ENCODE measurements at regions not wholly inside any gene's neighbourhood (a gene's known extent, or its start where the extent isn't known, plus 50 kb on each side); places are given as distances from the start of the nearest gene placed in this dataset.
"Not testable (repeated sequence)": the region's sequence is repeated elsewhere in the genome, so short reads cannot be mapped to it uniquely, and the experiment has no call there.

DNA sequence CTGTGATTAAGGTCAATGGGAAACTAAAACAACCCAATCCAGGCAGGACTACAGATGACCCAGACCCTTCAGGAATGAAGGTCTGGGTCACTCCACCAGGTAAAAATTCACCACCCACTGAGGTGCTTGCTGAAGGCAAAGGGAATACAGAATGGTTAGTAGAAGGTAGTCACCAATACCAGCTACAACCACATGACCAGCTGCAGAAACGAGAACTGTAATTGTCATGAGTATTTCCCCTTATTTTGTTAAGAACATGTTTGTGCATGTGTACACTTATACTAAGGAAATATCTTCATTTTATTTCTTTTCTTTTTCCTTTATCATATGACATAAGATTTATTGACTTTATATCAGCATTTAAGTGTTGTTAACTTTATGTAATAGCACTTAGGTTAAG is 126.1 kb upstream of the ZC3H12C start:
- H3K9me3 ChIP-seq (ENCODE audit: control insufficient read depth, low read length); H3K36me3 ChIP-seq (ENCODE audit: control insufficient read depth in 1 of 2, insufficient read depth in 2 of 2, low read length in 1 of 2); intact Hi-C loops (cut with DNase I); DNase-seq; H3K4me1 ChIP-seq (ENCODE audit: control insufficient read depth in 1 of 2, insufficient read depth in 2 of 2, low read length in 2 of 2); H3K27ac ChIP-seq (ENCODE audit: low read depth in 1 of 2, low read length in 2 of 2); ATAC-seq (ENCODE audit: low FRiP score); H3K27me3 ChIP-seq (ENCODE audit: control insufficient read depth in 1 of 2, insufficient read depth in 2 of 2, low read length in 1 of 2); H3K4me3 ChIP-seq (ENCODE audit: low read length in 2 of 2): not testable (repeated sequence)
- 77 to 82% methylated on average over 1 of the region's 1 CpG for WGBS, 2 donors

DNA sequence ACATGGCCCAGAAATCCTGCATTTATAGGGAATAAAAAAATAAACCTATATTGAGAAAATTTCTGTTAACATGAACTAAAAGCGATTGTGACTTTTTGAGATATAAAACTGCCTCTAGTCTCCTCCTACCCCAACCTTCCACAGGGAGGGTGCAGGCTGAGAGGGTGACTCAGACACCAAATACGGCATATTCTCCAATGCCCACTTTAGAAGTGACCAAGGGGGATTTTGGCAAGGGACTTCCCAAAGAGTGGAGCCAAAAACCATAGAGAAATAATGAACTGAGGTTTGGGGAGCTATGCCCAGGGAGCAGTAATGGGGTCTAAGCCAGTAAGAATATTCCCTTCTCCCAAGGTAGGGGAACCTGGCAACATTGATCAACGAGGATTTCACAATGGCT is 124.9 kb upstream of the ZC3H12C start:
- no peak overlapping the region for H3K27ac ChIP-seq (ENCODE audit: low read depth in 1 of 2, low read length in 2 of 2)
- WGBS, 2 donors: 82 to 85% methylated on average over 3 of the region's 3 CpGs
- intact Hi-C loops (cut with DNase I): no loop called here
- no peaks in the 10 kb centered on the region for H3K4me1 ChIP-seq (ENCODE audit: control insufficient read depth in 1 of 2, insufficient read depth in 2 of 2, low read length in 2 of 2)
- peaks cover 2% of the 10 kb centered on the region for H3K9me3 ChIP-seq (ENCODE audit: control insufficient read depth, low read length)
- no peak overlapping the region for H3K4me3 ChIP-seq (ENCODE audit: low read length in 2 of 2)
- H3K36me3 ChIP-seq (ENCODE audit: control insufficient read depth in 1 of 2, insufficient read depth in 2 of 2, low read length in 1 of 2): no peaks in the 10 kb centered on the region
- DNase-seq (no peak), ATAC-seq (ENCODE audit: low FRiP score) (no peak)
- peaks cover 0 to 2% of the 10 kb centered on the region in 2 donors for H3K27me3 ChIP-seq (ENCODE audit: control insufficient read depth in 1 of 2, insufficient read depth in 2 of 2, low read length in 1 of 2)

DNA sequence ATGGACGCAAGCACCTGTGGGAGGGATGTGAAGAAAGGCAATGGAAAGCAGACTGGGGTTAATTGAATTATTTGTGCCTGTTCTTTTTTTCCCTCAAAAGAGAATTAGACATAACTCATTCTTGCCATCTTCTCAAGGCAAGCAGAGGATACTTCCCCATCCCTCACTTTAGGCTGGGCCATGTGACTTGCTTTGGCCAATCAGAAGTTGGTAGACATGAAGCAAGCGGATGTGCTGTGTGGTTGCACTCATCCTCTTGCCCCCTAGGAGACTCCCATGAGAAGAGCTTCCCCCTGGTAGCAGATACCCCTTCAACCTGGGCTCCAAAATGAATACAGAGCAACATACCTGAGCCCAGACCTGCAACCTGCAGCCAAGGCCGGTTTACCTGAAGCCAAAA is 124.4 kb upstream of the ZC3H12C start:
- Histone ChIP-seq H3K9me3 (ENCODE audit: control insufficient read depth, low read length) (peaks cover 2% of the 10 kb centered on the region), H3K27ac (ENCODE audit: low read depth in 1 of 2, low read length in 2 of 2) (no peak overlapping the region), H3K36me3 (ENCODE audit: control insufficient read depth in 1 of 2, insufficient read depth in 2 of 2, low read length in 1 of 2) (no peaks in the 10 kb centered on the region), H3K4me3 (ENCODE audit: low read length in 2 of 2) (no peak overlapping the region), H3K27me3 (ENCODE audit: control insufficient read depth in 1 of 2, insufficient read depth in 2 of 2, low read length in 1 of 2) (peaks cover 0 to 2% of the 10 kb centered on the region in 2 donors), H3K4me1 (ENCODE audit: control insufficient read depth in 1 of 2, insufficient read depth in 2 of 2, low read length in 2 of 2) (no peaks in the 10 kb centered on the region)
- ATAC-seq (ENCODE audit: low FRiP score) (no peak), DNase-seq (no peak)
- 95 to 97% methylated on average over 3 of the region's 3 CpGs for WGBS, 2 donors
- intact Hi-C loops (cut with DNase I): no loop called here

DNA sequence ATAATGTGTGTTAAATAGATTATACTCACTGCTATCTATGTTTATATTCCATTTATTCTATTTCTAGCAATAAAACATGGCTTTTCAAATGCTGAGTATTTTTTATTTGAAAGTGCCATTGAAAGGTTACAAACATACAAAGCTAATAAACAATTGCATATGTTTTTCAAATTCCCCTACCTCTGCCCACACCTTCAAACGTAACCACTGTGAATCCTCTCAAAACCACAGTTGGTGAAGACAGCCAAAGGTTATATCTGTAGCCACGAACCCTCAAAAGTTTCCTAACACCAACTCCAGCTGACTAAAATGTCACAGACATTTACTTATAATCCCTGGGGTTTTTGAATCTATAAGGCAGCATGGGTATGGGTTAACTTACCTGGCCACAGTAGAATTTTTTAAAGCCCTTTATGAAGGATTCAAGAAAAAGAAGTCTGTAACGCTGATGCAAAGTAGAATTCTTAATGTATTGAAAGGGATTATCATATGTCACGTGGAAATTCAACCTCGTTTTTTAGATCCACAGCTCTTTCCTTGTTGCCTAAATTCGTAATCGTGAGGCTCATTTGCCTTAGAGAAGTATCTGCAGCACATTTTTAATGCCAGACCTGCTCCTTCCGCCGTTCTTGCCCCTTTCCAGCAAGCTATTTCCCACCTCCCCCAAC is 122.5 kb upstream of the ZC3H12C start:
- no peak for ATAC-seq (ENCODE audit: low FRiP score)

DNA sequence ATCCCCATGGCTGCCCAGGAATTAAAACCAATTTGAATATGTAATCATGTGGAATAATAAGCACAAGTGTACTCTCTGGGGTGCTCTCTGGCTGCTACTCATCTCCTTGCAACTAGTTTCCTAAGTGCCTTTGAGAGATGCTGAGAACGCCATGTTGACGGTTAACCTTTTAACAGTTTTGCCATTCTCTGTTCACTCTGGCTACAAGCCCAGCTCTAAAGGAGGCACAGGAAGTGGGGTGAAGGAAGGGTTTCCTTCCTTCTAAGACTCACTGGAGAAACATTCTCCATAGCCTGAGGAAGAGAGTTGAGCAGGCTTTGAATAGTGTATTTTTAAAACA is 122.0 kb upstream of the ZC3H12C start:
- H3K9me3 ChIP-seq (ENCODE audit: control insufficient read depth, low read length): no peaks in the 10 kb centered on the region
- H3K4me3 ChIP-seq (ENCODE audit: low read length in 2 of 2): no peak overlapping the region
- ATAC-seq (ENCODE audit: low FRiP score): no peak
- intact Hi-C loops (cut with DNase I): no loop called here
- 29 to 33% methylated on average over 2 of the region's 2 CpGs for WGBS, 2 donors
- no peaks in the 10 kb centered on the region for H3K36me3 ChIP-seq (ENCODE audit: control insufficient read depth in 1 of 2, insufficient read depth in 2 of 2, low read length in 1 of 2)
- H3K27me3 ChIP-seq (ENCODE audit: control insufficient read depth in 1 of 2, insufficient read depth in 2 of 2, low read length in 1 of 2): no peaks in the 10 kb centered on the region
- H3K27ac ChIP-seq (ENCODE audit: low read depth in 1 of 2, low read length in 2 of 2): no peak overlapping the region
- H3K4me1 ChIP-seq (ENCODE audit: control insufficient read depth in 1 of 2, insufficient read depth in 2 of 2, low read length in 2 of 2): no peaks in the 10 kb centered on the region
- DNase-seq: no peak

More for the DNA sequence above, 122.5 kb upstream of the ZC3H12C start:
- WGBS, 2 donors: 87 to 88% methylated on average over 9 of the region's 9 CpGs
- Histone ChIP-seq H3K27ac (ENCODE audit: low read depth in 1 of 2, low read length in 2 of 2) (no peak overlapping the region), H3K36me3 (ENCODE audit: control insufficient read depth in 1 of 2, insufficient read depth in 2 of 2, low read length in 1 of 2) (no peaks in the 10 kb centered on the region), H3K4me1 (ENCODE audit: control insufficient read depth in 1 of 2, insufficient read depth in 2 of 2, low read length in 2 of 2) (no peaks in the 10 kb centered on the region), H3K27me3 (ENCODE audit: control insufficient read depth in 1 of 2, insufficient read depth in 2 of 2, low read length in 1 of 2) (peaks cover 0 to 2% of the 10 kb centered on the region in 2 donors), H3K4me3 (ENCODE audit: low read length in 2 of 2) (no peak overlapping the region), H3K9me3 (ENCODE audit: control insufficient read depth, low read length) (peaks cover 2% of the 10 kb centered on the region)
- no peak for DNase-seq
- intact Hi-C loops (cut with DNase I): no loop called here

DNA sequence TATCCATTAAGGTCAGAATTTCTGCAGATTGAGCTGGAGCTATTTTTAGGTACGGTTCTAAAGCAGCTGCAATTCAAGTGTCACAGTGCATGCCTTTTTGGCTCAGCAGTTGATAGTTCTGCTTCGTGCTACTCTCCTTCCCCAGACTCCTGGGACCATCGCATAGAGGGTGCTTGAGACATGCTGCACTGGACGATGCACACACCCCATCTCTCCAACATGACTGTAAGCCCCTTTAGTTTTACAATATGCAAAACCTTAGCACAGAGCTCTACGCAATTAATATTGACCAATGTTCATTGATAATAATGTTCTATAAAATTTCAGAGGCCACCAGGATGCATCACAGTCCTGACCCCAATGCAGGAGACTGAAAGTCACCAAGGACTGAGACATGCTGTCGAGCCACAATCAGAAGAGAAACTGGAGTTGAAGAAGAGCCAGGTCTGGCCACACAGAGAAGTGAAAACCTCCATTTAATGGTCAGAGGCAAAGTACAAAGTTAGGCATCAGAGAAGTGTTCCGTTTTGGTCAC is 120.9 kb upstream of the ZC3H12C start:
- DNase-seq (no peak), ATAC-seq (ENCODE audit: low FRiP score) (no peak)
- no peaks in the 10 kb centered on the region for H3K4me1 ChIP-seq (ENCODE audit: control insufficient read depth in 1 of 2, insufficient read depth in 2 of 2, low read length in 2 of 2)
- WGBS, 2 donors: 35 to 36% methylated on average over 7 of the region's 7 CpGs
- H3K27ac ChIP-seq (ENCODE audit: low read depth in 1 of 2, low read length in 2 of 2): no peak overlapping the region
- no peak overlapping the region for H3K4me3 ChIP-seq (ENCODE audit: low read length in 2 of 2)
- no peaks in the 10 kb centered on the region for H3K27me3 ChIP-seq (ENCODE audit: control insufficient read depth in 1 of 2, insufficient read depth in 2 of 2, low read length in 1 of 2)
- no peaks in the 10 kb centered on the region for H3K36me3 ChIP-seq (ENCODE audit: control insufficient read depth in 1 of 2, insufficient read depth in 2 of 2, low read length in 1 of 2)
- H3K9me3 ChIP-seq (ENCODE audit: control insufficient read depth, low read length): no peaks in the 10 kb centered on the region
- intact Hi-C loops (cut with DNase I): no loop called here

DNA sequence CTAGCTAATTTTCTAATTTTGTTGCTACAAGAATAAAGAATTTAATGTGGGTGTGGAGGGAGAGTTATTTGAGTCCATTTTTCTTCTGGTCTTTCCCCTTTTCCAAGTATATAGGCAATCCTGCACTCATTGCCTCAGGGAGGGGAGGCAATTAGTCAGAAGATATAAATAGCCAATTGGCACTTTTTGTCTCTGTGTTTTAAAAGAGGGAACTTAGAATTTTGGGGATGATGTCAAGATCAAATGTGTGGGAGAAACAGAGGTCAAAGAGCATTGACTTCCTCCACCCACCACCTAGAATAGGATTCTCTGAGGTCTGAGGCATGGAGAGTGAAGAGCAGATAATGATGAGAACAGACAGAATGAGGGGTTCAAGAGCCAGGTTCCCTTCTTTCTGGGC is 120.3 kb upstream of the ZC3H12C start:
- H3K36me3 ChIP-seq (ENCODE audit: control insufficient read depth in 1 of 2, insufficient read depth in 2 of 2, low read length in 1 of 2): no peaks in the 10 kb centered on the region
- no peak overlapping the region for H3K4me3 ChIP-seq (ENCODE audit: low read length in 2 of 2)
- intact Hi-C loops (cut with DNase I): no loop called here
- H3K4me1 ChIP-seq (ENCODE audit: control insufficient read depth in 1 of 2, insufficient read depth in 2 of 2, low read length in 2 of 2): no peaks in the 10 kb centered on the region
- no peaks in the 10 kb centered on the region for H3K9me3 ChIP-seq (ENCODE audit: control insufficient read depth, low read length)
- DNase-seq: no peak
- no peak overlapping the region for H3K27ac ChIP-seq (ENCODE audit: low read depth in 1 of 2, low read length in 2 of 2)
- H3K27me3 ChIP-seq (ENCODE audit: control insufficient read depth in 1 of 2, insufficient read depth in 2 of 2, low read length in 1 of 2): no peaks in the 10 kb centered on the region
- no peak for ATAC-seq (ENCODE audit: low FRiP score)

DNA sequence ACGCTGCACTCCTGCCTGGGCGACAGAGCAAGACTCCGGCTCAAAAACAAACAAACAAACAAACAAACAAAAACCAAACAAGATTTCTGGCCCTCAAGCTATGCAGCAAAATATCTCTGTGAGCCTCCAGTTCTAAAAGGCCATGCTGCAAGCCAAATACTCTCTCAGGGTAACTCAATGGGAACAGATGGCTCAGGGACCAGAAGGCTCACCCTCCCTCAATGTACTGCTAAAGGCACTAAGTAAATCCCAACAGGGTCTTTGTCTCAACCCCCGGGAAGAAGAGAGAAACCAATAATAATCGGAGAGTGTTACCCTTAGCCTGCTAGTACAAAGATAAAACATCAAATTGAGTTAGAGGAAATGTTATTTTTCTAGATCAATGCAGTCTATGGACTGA is 119.7 kb upstream of the ZC3H12C start:
- H3K4me1 ChIP-seq (ENCODE audit: control insufficient read depth in 1 of 2, insufficient read depth in 2 of 2, low read length in 2 of 2): no peaks in the 10 kb centered on the region
- WGBS, 2 donors: 71 to 76% methylated on average over 5 of the region's 5 CpGs
- no peak overlapping the region for H3K4me3 ChIP-seq (ENCODE audit: low read length in 2 of 2)
- H3K36me3 ChIP-seq (ENCODE audit: control insufficient read depth in 1 of 2, insufficient read depth in 2 of 2, low read length in 1 of 2): no peaks in the 10 kb centered on the region
- H3K27ac ChIP-seq (ENCODE audit: low read depth in 1 of 2, low read length in 2 of 2): no peak overlapping the region
- intact Hi-C loops (cut with DNase I): no loop called here
- ATAC-seq (ENCODE audit: low FRiP score): no peak
- no peaks in the 10 kb centered on the region for H3K9me3 ChIP-seq (ENCODE audit: control insufficient read depth, low read length)
- DNase-seq: no peak
- H3K27me3 ChIP-seq (ENCODE audit: control insufficient read depth in 1 of 2, insufficient read depth in 2 of 2, low read length in 1 of 2): no peaks in the 10 kb centered on the region

DNA sequence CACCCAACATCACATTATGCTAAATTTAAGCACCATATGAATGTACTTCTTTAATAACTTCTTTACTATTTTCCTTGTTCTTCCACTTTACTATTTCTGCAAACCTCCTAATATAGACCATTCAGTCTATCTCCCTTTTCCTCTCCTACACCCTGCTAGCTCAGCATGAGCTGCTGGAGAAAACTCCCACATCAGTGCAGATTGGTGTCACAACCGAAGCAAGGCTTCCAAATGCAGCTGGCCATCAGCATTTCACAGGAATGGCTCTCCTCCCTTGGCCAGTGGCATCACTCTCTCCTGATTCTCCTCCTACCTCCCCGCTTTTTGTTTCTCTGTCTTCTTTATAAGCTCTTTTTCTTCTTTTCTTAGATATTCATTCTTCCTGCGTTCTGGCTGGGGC is 118.7 kb upstream of the ZC3H12C start:
- H3K4me1 ChIP-seq (ENCODE audit: control insufficient read depth in 1 of 2, insufficient read depth in 2 of 2, low read length in 2 of 2): no peaks in the 10 kb centered on the region
- no peak for DNase-seq
- no peaks in the 10 kb centered on the region for H3K9me3 ChIP-seq (ENCODE audit: control insufficient read depth, low read length)
- no peak overlapping the region for H3K4me3 ChIP-seq (ENCODE audit: low read length in 2 of 2)
- H3K36me3 ChIP-seq (ENCODE audit: control insufficient read depth in 1 of 2, insufficient read depth in 2 of 2, low read length in 1 of 2): no peaks in the 10 kb centered on the region
- WGBS, 2 donors: 70 to 73% methylated on average over 3 of the region's 3 CpGs
- intact Hi-C loops (cut with DNase I): no loop called here
- no peak overlapping the region for H3K27ac ChIP-seq (ENCODE audit: low read depth in 1 of 2, low read length in 2 of 2)
- no peaks in the 10 kb centered on the region for H3K27me3 ChIP-seq (ENCODE audit: control insufficient read depth in 1 of 2, insufficient read depth in 2 of 2, low read length in 1 of 2)
- ATAC-seq (ENCODE audit: low FRiP score): no peak
